ENCODE measurements at regions not wholly inside any gene's neighbourhood (a gene's known extent, or its start where the extent isn't known, plus 50 kb on each side); places are given as distances from the start of the nearest gene placed in this dataset.

GRCh38 chr5:123871373-123871772 is 359.4 kb downstream of the CSNK1G3 start:
- Histone ChIP-seq H3K9ac (ENCODE audit: low read depth, low read length) (no peak overlapping the region), H3K9me3 (ENCODE audit: insufficient read depth, low read depth, low read length) (no peaks in the 10 kb centered on the region), H3K27ac (ENCODE audit: low read depth, low read length) (no peak overlapping the region), H3K27me3 (ENCODE audit: insufficient read depth, low read length) (no peaks in the 10 kb centered on the region), H3K4me1 (ENCODE audit: insufficient read depth, low read length) (peaks cover 39% of the 10 kb centered on the region), H3K4me3 (ENCODE audit: low read length) (no peak overlapping the region), H3K36me3 (ENCODE audit: insufficient read depth, low read length) (no peaks in the 10 kb centered on the region)
- 91% methylated on average over 1 of the region's 1 CpG for WGBS

GRCh38 chr5:123868881-123869280 is 356.9 kb downstream of the CSNK1G3 start:
- Histone ChIP-seq H3K27me3 (ENCODE audit: insufficient read depth, low read length) (no peaks in the 10 kb centered on the region), H3K4me3 (ENCODE audit: low read length) (no peak overlapping the region), H3K36me3 (ENCODE audit: insufficient read depth, low read length) (no peaks in the 10 kb centered on the region), H3K4me1 (ENCODE audit: insufficient read depth, low read length) (peaks cover 14% of the 10 kb centered on the region), H3K9me3 (ENCODE audit: insufficient read depth, low read depth, low read length) (no peaks in the 10 kb centered on the region), H3K27ac (ENCODE audit: low read depth, low read length) (no peak overlapping the region), H3K9ac (ENCODE audit: low read depth, low read length) (no peak overlapping the region)
- 91% methylated on average over 2 of the region's 4 CpGs for WGBS

GRCh38 chr5:123868267-123868666 is 356.3 kb downstream of the CSNK1G3 start:
- peaks cover 8% of the 10 kb centered on the region for H3K4me1 ChIP-seq (ENCODE audit: insufficient read depth, low read length)
- no peaks in the 10 kb centered on the region for H3K9me3 ChIP-seq (ENCODE audit: insufficient read depth, low read depth, low read length)
- no peak overlapping the region for H3K27ac ChIP-seq (ENCODE audit: low read depth, low read length)
- no peaks in the 10 kb centered on the region for H3K27me3 ChIP-seq (ENCODE audit: insufficient read depth, low read length)
- H3K36me3 ChIP-seq (ENCODE audit: insufficient read depth, low read length): no peaks in the 10 kb centered on the region
- H3K9ac ChIP-seq (ENCODE audit: low read depth, low read length): no peak overlapping the region
- H3K4me3 ChIP-seq (ENCODE audit: low read length): no peak overlapping the region

GRCh38 chr5:123865641-123866040 is 353.7 kb downstream of the CSNK1G3 start:
- H3K4me3 ChIP-seq (ENCODE audit: low read length): no peak overlapping the region
- no peaks in the 10 kb centered on the region for H3K4me1 ChIP-seq (ENCODE audit: insufficient read depth, low read length)
- H3K9me3 ChIP-seq (ENCODE audit: insufficient read depth, low read depth, low read length): no peaks in the 10 kb centered on the region
- H3K36me3 ChIP-seq (ENCODE audit: insufficient read depth, low read length): no peaks in the 10 kb centered on the region
- H3K9ac ChIP-seq (ENCODE audit: low read depth, low read length): no peak overlapping the region
- 93% methylated on average over 8 of the region's 8 CpGs for WGBS
- no peak overlapping the region for H3K27ac ChIP-seq (ENCODE audit: low read depth, low read length)
- H3K27me3 ChIP-seq (ENCODE audit: insufficient read depth, low read length): no peaks in the 10 kb centered on the region

- Histone ChIP-seq H3K9me3 (ENCODE audit: insufficient read depth, low read depth, low read length) (no peaks in the 10 kb centered on the region), H3K27ac (ENCODE audit: low read depth, low read length) (no peak overlapping the region), H3K9ac (ENCODE audit: low read depth, low read length) (no peak overlapping the region), H3K4me1 (ENCODE audit: insufficient read depth, low read length) (no peaks in the 10 kb centered on the region), H3K4me3 (ENCODE audit: low read length) (no peak overlapping the region), H3K36me3 (ENCODE audit: insufficient read depth, low read length) (no peaks in the 10 kb centered on the region), H3K27me3 (ENCODE audit: insufficient read depth, low read length) (no peaks in the 10 kb centered on the region)
- 88% methylated on average over 1 of the region's 1 CpG for WGBS
Observed at GRCh38 chr5:123864578-123864977, 352.6 kb downstream of the CSNK1G3 start.

- H3K27ac ChIP-seq (ENCODE audit: low read depth, low read length): no peak overlapping the region
- H3K36me3 ChIP-seq (ENCODE audit: insufficient read depth, low read length): no peaks in the 10 kb centered on the region
- H3K9ac ChIP-seq (ENCODE audit: low read depth, low read length): no peak overlapping the region
- H3K27me3 ChIP-seq (ENCODE audit: insufficient read depth, low read length): no peaks in the 10 kb centered on the region
- no peak overlapping the region for H3K4me3 ChIP-seq (ENCODE audit: low read length)
- WGBS: 96% methylated on average over 1 of the region's 1 CpG
- H3K9me3 ChIP-seq (ENCODE audit: insufficient read depth, low read depth, low read length): no peaks in the 10 kb centered on the region
- no peaks in the 10 kb centered on the region for H3K4me1 ChIP-seq (ENCODE audit: insufficient read depth, low read length)
Observed at GRCh38 chr5:123858938-123859337, 347.0 kb downstream of the CSNK1G3 start.

GRCh38 chr5:123856766-123857165 is 344.8 kb downstream of the CSNK1G3 start:
- Histone ChIP-seq H3K9me3 (ENCODE audit: insufficient read depth, low read depth, low read length) (no peaks in the 10 kb centered on the region), H3K27ac (ENCODE audit: low read depth, low read length) (no peak overlapping the region), H3K36me3 (ENCODE audit: insufficient read depth, low read length) (no peaks in the 10 kb centered on the region), H3K4me1 (ENCODE audit: insufficient read depth, low read length) (no peaks in the 10 kb centered on the region), H3K27me3 (ENCODE audit: insufficient read depth, low read length) (no peaks in the 10 kb centered on the region), H3K4me3 (ENCODE audit: low read length) (no peak overlapping the region), H3K9ac (ENCODE audit: low read depth, low read length) (no peak overlapping the region)
- 94% methylated on average over 1 of the region's 1 CpG for WGBS

GRCh38 chr5:123855609-123856008 is 343.6 kb downstream of the CSNK1G3 start:
- H3K27me3 ChIP-seq (ENCODE audit: insufficient read depth, low read length): no peaks in the 10 kb centered on the region
- no peak overlapping the region for H3K4me3 ChIP-seq (ENCODE audit: low read length)
- no peaks in the 10 kb centered on the region for H3K36me3 ChIP-seq (ENCODE audit: insufficient read depth, low read length)
- H3K9me3 ChIP-seq (ENCODE audit: insufficient read depth, low read depth, low read length): peaks cover 2% of the 10 kb centered on the region; the same call in 1 of the 2 replicates
- no peak overlapping the region for H3K9ac ChIP-seq (ENCODE audit: low read depth, low read length)
- no peaks in the 10 kb centered on the region for H3K4me1 ChIP-seq (ENCODE audit: insufficient read depth, low read length)
- no peak overlapping the region for H3K27ac ChIP-seq (ENCODE audit: low read depth, low read length)

- Histone ChIP-seq H3K4me1 (ENCODE audit: insufficient read depth, low read length) (no peaks in the 10 kb centered on the region), H3K9ac (ENCODE audit: low read depth, low read length) (no peak overlapping the region), H3K4me3 (ENCODE audit: low read length) (no peak overlapping the region), H3K9me3 (ENCODE audit: insufficient read depth, low read depth, low read length) (no peaks in the 10 kb centered on the region; the same call in 1 of the 2 replicates), H3K36me3 (ENCODE audit: insufficient read depth, low read length) (no peaks in the 10 kb centered on the region), H3K27ac (ENCODE audit: low read depth, low read length) (no peak overlapping the region), H3K27me3 (ENCODE audit: insufficient read depth, low read length) (no peaks in the 10 kb centered on the region)
- 92% methylated on average over 4 of the region's 6 CpGs for WGBS
Observed at GRCh38 chr5:123845356-123846100, 333.6 kb downstream of the CSNK1G3 start.

- Histone ChIP-seq H3K4me3 (ENCODE audit: low read length) (no peak overlapping the region), H3K9ac (ENCODE audit: low read depth, low read length) (no peak overlapping the region), H3K36me3 (ENCODE audit: insufficient read depth, low read length) (no peaks in the 10 kb centered on the region), H3K27me3 (ENCODE audit: insufficient read depth, low read length) (no peaks in the 10 kb centered on the region), H3K9me3 (ENCODE audit: insufficient read depth, low read depth, low read length) (no peaks in the 10 kb centered on the region), H3K4me1 (ENCODE audit: insufficient read depth, low read length) (no peaks in the 10 kb centered on the region), H3K27ac (ENCODE audit: low read depth, low read length) (no peak overlapping the region)
- 88% methylated on average over 1 of the region's 1 CpG for WGBS
Observed at GRCh38 chr5:123844873-123845272, 332.9 kb downstream of the CSNK1G3 start.

- 70% methylated on average over 4 of the region's 4 CpGs for WGBS
- Histone ChIP-seq H3K9me3 (ENCODE audit: insufficient read depth, low read depth, low read length) (peaks cover 5% of the 10 kb centered on the region; the same call in 1 of the 2 replicates), H3K27me3 (ENCODE audit: insufficient read depth, low read length) (no peaks in the 10 kb centered on the region), H3K36me3 (ENCODE audit: insufficient read depth, low read length) (no peaks in the 10 kb centered on the region), H3K27ac (ENCODE audit: low read depth, low read length) (no peak overlapping the region), H3K9ac (ENCODE audit: low read depth, low read length) (no peak overlapping the region), H3K4me1 (ENCODE audit: insufficient read depth, low read length) (peaks cover 6% of the 10 kb centered on the region; the same call in 1 of the 2 replicates), H3K4me3 (ENCODE audit: low read length) (no peak overlapping the region)
Observed at GRCh38 chr5:123835421-123835820, 323.4 kb downstream of the CSNK1G3 start.

GRCh38 chr5:123830575-123830974 is 318.6 kb downstream of the CSNK1G3 start:
- no peak overlapping the region for H3K4me3 ChIP-seq (ENCODE audit: low read length)
- peaks cover 4% of the 10 kb centered on the region; the same call in 1 of the 2 replicates for H3K4me1 ChIP-seq (ENCODE audit: insufficient read depth, low read length)
- no peaks in the 10 kb centered on the region for H3K36me3 ChIP-seq (ENCODE audit: insufficient read depth, low read length)
- no peak overlapping the region for H3K27ac ChIP-seq (ENCODE audit: low read depth, low read length)
- H3K9ac ChIP-seq (ENCODE audit: low read depth, low read length): no peak overlapping the region
- WGBS: 100% methylated on average over 2 of the region's 2 CpGs
- H3K9me3 ChIP-seq (ENCODE audit: insufficient read depth, low read depth, low read length): no peaks in the 10 kb centered on the region
- no peaks in the 10 kb centered on the region for H3K27me3 ChIP-seq (ENCODE audit: insufficient read depth, low read length)

Data from HUES64 (cell line).